Right renal cortex interstitium (tissue), 3 donors: ENCODE measurements at regions not wholly inside any gene's neighbourhood (a gene's known extent, or its start where the extent isn't known, plus 50 kb on each side); places are given as distances from the start of the nearest gene placed in this dataset.
"Not testable (repeated sequence)": the region's sequence is repeated elsewhere in the genome, so short reads cannot be mapped to it uniquely, and the experiment has no call there.

ENCODE experiments used
- DNase-seq, 3 donors: peaks; one replicate each; pipeline ENCODE4 v3.0.0-alpha.2; 2013; ENCODE audit warnings: low read depth in 3 of 3, low spot score in 2 of 3

DNA sequence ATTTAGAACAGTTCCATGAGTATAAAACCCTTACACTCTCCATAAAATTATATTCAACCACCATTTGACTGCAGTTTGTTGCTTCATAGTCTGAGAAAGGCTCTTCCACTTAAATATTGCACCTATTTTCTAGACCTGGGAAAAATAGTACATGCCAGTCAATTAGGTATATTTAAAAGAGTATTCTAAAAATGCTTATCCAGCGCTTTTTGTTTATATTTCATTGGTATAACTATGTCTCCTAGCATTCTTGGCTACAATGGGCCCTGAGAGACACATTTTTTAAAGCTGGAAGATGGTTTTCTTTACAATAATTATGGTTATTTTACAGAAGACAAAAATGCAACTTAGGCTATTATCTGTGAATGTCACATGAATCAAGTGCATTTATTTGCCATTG, 439.4 kb downstream of the KCNJ18 start:
- no peak for DNase-seq

DNA sequence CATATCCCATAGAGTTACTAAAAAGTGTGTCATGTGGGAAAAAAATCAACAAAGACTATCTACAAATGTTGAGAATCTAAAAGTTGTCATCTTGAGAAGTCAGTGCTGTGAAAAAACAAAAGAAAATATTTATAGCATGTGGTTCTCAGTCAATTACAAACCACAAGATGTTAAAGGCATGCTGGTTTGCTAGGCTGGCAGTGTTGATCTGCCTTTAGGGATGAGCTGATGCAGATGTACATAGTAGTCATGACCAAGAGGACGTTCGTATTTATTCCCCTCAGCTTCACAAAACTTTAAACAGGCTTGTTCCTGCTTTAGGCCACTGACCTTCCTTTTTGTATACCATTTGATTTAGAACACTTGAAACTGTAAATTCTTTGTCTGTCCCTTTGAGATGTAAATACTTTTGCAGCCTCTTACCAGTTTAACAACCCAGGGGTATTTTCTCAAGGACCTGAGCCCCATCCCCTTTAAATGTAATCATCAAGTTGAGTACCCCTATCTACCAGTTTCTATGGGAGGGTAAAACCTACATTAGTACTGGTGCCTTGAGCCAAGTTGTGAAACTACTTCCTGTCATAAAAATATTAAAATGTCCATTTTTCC, 446.6 kb downstream of the KCNJ18 start:
- DNase-seq: no peak

DNA sequence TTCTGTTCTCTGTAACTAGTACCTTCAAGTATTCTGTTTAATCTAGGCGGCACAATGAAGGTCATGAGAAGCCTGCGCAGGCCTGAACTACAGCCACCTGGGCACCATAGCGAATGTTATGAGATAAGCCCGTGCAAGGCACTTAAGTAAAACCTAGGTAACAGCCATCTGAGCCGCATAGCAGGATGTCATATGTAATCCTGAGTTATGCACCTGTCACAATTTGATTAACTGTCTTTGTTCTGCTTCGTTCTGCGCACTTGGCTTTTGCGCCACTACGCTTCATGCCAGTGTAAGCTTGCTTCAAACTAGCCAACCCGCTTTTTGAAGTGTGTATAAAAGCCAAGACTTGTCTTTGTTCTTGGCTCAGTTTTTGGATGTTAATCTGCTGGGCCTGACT, 449.8 kb downstream of the KCNJ18 start:
- no peak for DNase-seq

DNA sequence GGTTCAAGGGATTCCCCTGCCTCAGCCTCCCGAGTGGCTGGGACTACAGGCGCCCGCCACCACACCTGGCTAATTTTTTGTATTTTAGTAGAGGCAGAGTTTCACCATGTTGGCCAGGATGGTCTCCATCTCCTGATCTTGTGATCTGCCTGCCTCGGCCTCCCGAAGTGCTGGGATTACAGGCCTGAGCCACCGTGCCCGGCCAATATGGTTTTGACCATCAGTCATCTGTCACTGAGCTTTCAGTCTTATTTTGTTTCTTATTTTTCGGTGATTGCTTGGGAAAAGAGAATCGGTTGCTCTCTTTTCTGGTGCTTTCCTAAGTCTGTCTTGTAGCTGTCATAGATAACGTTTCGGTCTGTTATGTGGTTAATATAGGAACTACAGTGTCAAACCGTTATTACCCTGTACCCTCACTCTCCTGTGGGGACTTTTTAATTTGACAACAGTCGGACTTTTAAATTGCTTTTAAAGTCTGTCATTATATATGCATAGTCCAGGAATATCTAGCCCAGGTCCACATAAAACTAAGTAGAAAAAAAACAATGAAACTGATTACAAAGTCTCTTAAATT, 453.4 kb downstream of the KCNJ18 start:
- no peak for DNase-seq

DNA sequence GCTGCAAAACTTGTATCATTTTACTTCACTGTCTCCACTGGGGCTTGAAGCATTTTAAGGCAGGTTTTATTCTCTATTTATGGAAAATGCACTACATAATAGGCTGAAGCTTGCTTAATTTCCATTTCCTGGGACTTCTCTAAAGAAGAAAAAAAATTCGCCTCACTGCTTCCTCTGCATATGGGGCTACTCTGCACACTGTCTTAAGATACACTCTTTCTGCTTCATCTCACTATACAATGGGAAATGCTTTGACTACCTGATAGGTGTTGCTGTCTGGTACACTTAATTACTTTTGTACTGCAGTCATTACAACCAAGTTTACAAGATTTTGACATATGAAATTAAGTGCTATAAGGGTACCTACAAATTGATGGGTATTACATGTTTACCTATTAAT, 466.0 kb downstream of the KCNJ18 start:
- DNase-seq: no peak

DNA sequence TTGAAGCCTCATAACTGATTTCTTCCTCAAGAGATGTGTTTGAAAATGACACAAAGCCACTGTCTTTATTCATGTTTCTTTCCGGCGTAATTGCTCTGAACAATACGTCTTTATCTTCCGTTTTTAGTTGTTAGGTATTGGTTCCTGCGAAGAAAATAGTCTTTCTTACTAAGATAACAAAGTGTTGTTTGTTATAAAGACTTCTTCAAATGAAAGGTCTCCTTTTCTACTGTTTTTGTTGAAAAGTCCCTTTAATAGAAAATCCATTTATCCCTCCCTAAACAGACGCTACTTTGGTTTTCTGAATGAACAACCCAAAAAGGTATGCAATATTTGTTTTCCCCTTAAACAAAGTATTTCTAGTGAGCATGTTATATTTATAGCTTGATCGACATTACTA, 469.1 kb downstream of the KCNJ18 start:
- no peak for DNase-seq

DNA sequence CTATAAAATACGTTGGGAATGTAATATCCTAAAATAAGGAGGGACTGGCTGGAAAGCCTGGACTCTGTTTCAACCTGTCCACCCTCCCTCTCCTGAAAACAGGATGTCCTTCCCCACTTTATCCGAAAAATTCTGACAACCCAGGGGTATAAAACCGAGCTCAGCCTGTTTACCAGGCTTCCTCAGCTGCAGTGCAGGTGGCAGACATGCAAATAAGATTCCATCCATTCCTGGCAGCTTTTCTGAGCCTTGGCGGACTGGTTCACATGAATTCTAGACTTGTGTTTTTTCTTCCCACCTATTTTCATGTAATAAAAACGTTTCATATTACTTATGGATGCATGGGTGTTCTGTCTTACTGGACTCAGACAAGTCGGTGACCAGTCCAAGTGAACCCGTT, 479.3 kb downstream of the KCNJ18 start:
- DNase-seq: no peak

DNA sequence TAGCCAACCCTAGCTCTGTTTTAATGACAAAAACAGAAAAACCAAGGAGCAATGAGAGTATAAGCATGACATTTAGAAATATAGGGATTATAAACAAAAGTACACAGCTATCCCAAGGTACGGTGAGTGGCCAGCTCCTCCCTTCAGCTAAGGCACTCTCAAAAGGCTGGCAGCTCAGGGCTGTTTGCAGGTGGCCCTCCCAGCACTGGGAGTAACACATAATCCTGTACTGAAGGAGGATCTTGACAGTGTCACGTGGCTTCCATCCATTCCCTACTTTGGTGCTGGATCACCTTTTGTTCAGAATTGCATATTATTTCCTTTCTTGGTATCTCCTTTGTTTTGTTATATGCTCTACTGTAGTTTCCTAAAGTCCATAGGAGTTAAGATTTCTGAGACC, 500.8 kb downstream of the KCNJ18 start:
- DNase-seq: no peak

DNA sequence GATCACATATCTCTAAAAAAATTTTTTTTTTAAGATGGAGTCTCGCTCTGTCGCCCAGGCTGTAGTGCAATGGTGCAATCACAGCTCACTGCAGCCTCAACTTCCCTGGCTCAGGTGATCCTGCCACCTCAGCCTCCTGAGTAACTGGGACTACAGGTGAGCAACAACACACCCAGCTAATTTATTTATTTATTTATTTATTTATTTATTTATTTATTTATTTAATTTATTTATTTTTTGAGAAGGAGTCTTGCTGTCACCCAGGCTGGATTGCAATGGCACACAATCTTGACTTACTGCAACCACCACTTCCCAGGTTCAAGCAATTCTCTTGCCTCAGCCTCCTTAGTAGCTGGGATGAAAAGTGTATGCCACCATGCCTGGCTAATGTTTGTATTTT, 507.9 kb downstream of the KCNJ18 start:
- not testable (repeated sequence) for DNase-seq

DNA sequence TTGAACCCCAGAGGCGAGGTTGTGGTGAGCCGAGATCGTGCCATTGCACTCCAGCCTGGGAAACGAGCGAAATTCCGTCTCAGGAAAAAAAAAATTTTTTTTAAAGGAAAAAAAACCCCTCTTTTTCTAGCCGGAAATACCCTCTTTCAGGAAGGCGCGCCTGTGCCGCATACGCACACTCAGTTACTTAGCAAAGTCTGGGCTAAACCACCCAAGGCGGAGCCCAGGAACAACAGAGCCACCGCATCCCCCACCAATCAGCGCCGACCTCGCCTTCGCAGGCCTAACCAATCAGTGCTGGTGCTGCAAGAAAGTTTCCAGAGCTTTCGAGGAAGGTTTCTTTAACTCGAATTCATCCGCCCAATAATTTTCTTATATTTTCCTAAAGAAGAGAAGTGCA, 510.4 kb downstream of the KCNJ18 start:
- no peak for DNase-seq

DNA sequence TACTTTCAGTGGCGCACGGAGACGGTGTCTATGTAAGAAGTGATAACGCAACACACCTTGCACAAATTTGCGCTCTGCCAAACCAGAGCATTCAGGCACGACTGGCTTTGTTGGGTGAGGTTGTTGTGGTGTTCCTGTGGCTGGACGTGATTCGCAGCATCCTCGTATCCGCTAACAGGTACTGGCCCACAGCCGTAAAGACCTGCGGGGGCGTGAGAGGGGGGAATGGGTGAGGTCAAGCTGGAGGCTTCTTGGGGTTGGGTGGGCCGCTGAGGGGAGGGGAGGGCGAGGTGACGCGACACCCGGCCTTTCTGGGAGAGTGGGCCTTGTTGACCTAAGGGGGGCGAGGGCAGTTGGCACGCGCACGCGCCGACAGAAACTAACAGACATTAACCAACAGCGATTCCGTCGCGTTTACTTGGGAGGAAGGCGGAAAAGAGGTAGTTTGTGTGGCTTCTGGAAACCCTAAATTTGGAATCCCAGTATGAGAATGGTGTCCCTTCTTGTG, 510.9 kb downstream of the KCNJ18 start:
- no peak for DNase-seq

DNA sequence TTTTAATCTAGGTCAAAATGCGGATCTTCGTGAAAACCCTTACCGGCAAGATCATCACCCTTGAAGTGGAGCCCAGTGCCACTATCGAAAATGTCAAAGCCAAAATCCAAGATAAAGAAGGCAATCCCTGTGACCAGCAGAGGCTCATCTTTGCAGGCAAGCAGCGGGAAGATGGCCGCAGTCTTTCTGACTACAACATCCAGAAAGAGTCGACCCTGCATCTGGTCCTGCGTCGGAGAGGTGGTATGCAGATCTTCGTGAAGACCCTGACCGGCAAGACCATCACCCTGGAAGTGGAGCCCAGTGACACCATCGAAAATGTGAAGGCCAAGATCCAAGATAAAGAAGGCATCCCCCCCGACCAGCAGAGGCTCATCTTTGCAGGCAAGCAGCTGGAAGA, 511.8 kb downstream of the KCNJ18 start:
- not testable (repeated sequence) for DNase-seq

DNA sequence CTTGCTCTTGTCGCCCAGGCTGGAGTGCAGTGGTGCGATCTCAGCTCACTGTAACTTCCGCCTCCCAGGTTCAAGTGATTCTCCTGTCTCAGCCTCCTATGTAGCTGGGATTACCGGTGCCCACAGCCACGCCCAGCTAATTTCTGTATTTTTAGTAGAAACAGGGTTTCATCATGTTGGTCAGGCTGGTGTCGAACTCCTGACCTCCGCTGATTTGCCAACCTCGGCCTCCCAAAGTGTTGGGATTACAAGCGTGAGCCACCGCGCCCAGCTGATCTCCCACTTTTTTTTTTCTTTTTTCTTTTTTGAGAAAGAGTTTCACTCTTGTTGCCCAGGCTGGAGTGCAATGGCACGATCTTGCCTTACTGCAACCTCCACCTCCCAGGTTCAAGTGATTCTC, 517.9 kb downstream of the KCNJ18 start:
- DNase-seq: not testable (repeated sequence)

DNA sequence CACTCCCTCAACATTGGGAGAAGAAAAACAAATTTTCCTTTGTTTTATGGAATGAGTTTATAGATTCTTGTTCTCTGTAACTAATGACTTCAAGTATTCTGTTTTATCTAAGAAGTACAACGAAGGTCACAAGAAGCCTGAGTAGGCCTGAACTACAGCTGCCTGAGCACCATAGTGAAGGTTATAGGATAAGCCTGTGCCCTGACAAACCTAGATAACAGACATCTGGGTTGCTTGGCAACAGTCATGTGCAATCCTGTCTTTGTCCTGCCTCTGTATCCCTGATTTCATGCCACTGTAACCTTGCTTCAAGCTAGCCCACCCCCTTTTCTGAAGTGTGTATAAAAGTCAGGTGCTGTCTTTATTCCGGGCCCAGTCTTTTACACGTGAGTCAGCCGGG, 520.8 kb downstream of the KCNJ18 start:
- DNase-seq: not testable (repeated sequence)

DNA sequence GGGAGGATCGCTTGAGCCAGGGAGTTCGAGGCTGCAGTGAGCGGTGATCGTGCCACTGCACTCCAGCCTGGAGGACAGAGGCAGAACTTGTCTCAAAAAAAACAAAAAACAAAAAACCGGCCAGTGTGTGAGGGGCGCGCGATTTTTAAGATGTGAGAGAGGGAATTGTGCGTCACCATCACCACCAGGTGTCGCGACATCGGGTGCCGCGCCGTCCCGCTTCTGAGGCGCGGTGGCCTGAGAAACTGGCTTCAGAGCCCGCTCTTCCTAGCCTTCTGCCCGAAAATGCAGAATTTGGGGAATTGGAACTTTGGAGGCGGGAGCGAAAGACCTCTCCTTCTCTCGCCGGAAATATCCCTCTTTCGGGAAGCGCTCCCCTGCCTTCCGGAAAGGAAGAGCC, 524.8 kb downstream of the KCNJ18 start:
- DNase-seq: no peak

DNA sequence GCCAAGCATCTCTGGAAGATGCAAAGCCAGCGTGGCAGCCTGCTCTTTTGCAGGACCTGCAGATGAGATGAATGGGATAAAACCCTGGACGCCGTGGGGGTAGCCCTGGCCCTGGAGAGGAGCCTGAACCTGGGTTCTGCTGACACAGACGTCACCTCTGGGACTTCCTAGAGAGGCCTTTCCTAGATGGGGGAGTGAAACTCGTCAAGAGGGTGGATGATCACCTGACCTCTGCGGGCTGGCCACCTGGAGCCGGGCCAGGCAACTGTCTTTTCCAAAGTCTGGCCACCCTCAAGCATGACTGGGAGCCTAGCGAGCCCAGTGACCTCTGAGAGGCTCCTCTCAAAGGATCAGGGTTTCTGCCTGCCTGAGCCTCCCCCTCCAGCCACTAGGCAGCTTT, 529.0 kb downstream of the KCNJ18 start:
- DNase-seq: no peak

DNA sequence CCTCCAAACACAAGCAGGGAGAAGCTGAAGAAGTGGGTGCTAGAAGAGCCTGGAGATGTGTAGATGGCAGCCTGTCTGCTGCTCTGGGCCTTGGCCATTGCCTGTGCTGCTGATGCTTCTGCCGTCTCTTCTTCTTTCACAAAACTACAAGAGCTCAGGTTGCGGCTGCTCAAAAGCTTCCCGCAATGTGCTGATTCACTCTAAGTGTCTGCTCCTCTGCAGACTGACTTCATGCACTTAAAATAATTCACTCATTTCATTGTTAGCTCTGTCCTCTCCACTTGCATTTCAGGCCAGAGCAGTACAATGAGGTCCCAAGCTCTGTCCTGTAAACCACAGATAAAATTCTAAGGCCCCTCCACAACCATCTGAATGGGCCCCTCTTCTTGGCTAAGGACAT, 534.2 kb downstream of the KCNJ18 start:
- DNase-seq: not testable (repeated sequence)

DNA sequence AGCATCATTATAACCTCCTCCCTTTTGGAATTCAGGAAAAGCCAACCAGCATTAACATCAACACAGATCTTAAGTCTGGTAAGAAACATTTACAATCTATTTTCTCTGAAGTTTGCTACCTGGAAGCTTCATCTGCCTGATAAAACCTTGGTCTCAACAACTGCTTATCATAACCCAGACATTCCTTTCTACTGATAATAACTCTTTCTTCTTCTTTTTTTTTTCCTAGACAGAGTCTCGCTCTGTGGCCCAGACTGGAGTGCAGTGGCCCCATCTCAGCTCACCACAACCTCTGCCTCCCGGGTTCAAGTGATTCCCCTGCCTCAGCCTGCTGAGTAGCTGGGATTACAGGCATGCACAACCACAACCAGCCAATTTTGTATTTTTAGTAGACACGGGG, 534.6 kb downstream of the KCNJ18 start:
- DNase-seq: not testable (repeated sequence)

DNA sequence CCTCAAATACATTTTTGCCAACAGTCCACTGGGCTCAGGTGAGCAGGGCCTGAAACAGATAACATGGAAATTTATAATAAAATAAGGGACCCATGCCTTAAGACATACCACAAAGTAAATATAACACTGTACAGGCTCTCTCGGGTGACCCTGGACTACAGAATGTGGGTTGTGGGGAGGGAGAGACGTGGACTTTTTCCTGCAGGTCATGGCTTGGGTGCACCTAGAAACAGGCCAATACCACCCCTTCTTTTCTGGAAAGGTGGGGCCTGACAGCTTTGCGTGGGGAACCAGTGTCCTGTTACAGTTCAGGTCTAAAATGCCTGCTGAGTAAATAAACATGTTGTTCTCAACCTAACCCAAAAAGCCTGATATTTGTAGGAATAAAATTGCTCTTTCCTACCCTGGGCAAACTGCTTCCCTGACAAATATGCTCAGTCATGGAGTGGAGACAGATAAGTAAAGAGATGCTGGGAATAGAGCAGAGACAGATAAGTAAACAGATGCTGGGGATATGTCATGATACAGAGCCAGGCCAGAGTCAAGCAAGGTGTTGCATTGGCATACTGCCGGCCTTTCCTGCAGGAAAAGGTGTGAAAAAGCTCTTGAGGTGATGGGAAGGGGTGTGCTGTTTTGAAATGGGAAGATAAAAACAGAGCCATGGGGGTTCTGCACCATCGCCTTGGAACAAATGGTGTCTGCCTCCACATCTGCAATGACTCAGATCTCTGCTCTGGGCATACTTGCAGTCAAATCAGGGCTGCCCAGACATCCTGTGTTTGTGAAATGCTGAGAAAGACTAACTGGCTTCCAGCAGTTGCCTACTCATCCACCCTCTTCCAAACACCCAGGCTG, 535.6 kb downstream of the KCNJ18 start:
- DNase-seq: not testable (repeated sequence)

DNA sequence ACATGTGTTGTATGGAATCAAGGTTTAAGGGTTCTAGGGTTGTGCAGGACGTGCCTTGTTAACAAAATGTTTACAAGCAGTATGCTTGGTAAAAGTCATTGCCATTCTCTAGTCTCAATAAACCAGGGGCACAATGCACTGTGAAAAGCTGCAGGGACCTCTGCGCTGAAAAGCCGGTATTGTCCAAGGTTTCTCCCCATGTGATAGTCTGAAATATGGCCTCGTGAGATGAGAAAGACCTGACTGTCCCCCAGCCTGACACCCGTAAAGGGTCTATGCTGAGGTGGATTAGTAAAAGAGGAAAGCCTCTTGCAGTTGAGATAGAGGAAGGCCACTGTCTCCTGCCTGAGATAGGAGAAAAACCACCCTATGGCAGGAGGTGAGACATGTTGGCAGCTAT, 537.5 kb downstream of the KCNJ18 start:
- DNase-seq: not testable (repeated sequence)

DNA sequence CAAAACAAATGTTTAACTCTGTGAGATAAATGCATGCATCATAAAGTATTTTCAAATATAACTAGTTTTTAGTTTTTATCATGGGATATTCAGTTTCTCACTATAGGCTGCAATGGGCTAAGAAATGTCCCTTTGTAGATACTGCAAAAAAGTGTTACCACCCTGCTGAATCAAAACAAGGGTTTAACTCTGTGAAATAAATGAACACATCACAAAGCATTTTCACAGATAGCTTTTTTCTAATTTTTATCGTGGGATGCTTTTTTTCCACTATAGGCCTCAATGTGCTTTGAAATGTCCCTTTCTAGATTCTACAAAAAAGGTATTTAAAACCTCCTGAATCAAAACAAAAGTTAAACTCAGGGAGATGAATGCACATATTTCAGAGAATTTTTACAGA, 541.1 kb downstream of the KCNJ18 start:
- DNase-seq: no peak

DNA sequence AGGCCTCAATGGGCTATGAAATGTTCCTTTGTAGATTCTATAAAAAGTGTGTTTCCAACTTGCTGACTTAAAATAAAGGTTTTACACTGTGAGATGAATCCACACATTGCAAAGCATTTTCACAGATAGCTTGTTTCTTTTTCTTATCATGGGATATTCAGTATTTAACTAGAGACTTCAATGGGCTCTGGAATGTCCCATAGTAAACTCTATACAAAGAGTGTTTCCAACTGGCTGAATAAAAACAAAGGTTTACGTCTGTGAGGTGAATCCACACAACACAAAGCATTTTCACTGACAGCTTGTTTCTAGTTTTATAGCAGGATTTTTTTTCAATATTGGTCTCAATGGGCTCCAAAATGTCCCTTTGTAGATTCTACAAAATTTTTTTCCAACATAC, 550.1 kb downstream of the KCNJ18 start:
- DNase-seq: no peak
